ENCODE measurements at regions not wholly inside any gene's neighbourhood (a gene's known extent, or its start where the extent isn't known, plus 50 kb on each side); places are given as distances from the start of the nearest gene placed in this dataset.
A peak's percentile ranks its signal among the peaks of the same experiment; 100 is the strongest.

- DNase-seq, result peak in 1 of 2 experiments; percentile 2
Measured at GRCh38 chr4:180909279-180909678, 1333.9 kb upstream of the TENM3 start.

- DNase-seq, result no peak
Measured at GRCh38 chr4:180913750-180914149, 1329.5 kb upstream of the TENM3 start.

GRCh38 chr4:180923486-180923885 lies 1319.7 kb upstream of the TENM3 start:
- no peak for DNase-seq

GRCh38 chr4:180925805-180926204 lies 1317.4 kb upstream of the TENM3 start:
- DNase-seq, result no peak

- no peak for DNase-seq
Measured at GRCh38 chr4:180926277-180926676, 1316.9 kb upstream of the TENM3 start.

- DNase-seq, result no peak
Measured at GRCh38 chr4:180932370-180933001, 1310.7 kb upstream of the TENM3 start.

GRCh38 chr4:180937083-180937482 lies 1306.1 kb upstream of the TENM3 start:
- DNase-seq, result no peak

GRCh38 chr4:180940680-180941079 lies 1302.5 kb upstream of the TENM3 start:
- no peak for DNase-seq

- DNase-seq, result no peak
Measured at GRCh38 chr4:180942367-180942916, 1300.8 kb upstream of the TENM3 start.

- DNase-seq, result no peak
Measured at GRCh38 chr4:180946188-180946587, 1297.0 kb upstream of the TENM3 start.

- peak in 1 of 2 experiments; percentile 20 for DNase-seq
Measured at GRCh38 chr4:180947425-180947824, 1295.8 kb upstream of the TENM3 start.

- DNase-seq, result no peak
Measured at GRCh38 chr4:180949424-180950213, 1293.6 kb upstream of the TENM3 start.

GRCh38 chr4:180950377-180950776 lies 1292.8 kb upstream of the TENM3 start:
- no peak for DNase-seq

- no peak for DNase-seq
Measured at GRCh38 chr4:180951312-180951711, 1291.9 kb upstream of the TENM3 start.

GRCh38 chr4:180953572-180953971 lies 1289.6 kb upstream of the TENM3 start:
- DNase-seq, result no peak

- DNase-seq, result peak in 1 of 2 experiments; percentile 2
Measured at GRCh38 chr4:180960743-180961401, 1282.3 kb upstream of the TENM3 start.

- no peak for DNase-seq
Measured at GRCh38 chr4:180962268-180962667, 1280.9 kb upstream of the TENM3 start.

GRCh38 chr4:180966312-180966711 lies 1276.9 kb upstream of the TENM3 start:
- no peak for DNase-seq

GRCh38 chr4:180967936-180968335 lies 1275.3 kb upstream of the TENM3 start:
- no peak for DNase-seq

GRCh38 chr4:180973894-180974293 lies 1269.3 kb upstream of the TENM3 start:
- DNase-seq, result no peak

GRCh38 chr4:180990931-180991330 lies 1252.3 kb upstream of the TENM3 start:
- no peak for DNase-seq

- DNase-seq, result no peak
Measured at GRCh38 chr4:180993244-180993836, 1249.9 kb upstream of the TENM3 start.

- no peak for DNase-seq
Measured at GRCh38 chr4:180994722-180995121, 1248.5 kb upstream of the TENM3 start.
